ENCODE measurements at regions not wholly inside any gene's neighbourhood (a gene's known extent, or its start where the extent isn't known, plus 50 kb on each side); places are given as distances from the start of the nearest gene placed in this dataset.

DNA sequence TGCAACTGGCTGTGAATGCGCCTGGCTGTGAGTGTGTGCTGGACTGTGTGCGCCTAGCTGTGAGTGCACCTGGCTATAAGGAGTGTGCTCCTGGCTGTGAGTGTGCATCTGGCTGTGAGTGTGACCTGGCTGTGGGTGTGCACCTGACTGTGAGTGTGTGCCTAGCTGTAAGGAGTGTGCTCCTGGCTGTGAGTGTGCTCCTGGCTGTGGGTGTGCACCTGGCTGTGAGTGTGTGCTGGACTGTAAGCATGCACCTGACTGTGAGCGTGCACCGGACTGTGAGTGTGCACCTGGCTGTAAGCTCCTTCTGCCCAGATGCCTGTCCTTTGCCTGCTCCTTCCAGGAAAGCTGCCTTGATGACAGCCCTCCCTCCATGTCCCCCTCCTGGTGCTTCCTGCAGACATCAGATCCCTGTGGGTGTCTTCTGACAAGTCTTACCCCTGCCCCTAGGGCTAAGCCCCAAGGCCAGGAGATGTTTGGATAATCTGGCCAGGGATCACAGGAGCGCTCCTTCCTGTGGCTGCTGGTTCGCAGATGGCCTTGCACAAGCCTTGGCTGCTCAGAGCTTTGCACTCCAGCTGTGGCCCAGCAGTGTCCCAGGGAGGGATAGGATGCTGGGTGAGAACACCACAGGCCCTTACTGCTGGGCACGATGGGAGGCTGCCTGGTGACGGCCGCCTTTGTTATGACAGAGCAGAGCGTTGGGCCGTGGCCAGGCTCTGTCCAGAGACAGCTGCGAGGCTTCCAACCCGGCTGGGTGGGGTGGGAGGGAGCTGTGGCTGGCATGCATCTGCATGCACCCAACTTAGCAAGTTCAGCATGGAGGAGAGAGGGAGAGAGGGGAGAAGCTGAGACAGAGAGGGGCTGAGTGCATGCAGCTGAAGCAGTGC, 89.9 kb downstream of the GLI2 start:
- WGBS (ENCODE audit: low lambda C conversion rate, missing lambda C conversion rate): 45% methylated on average over 13 of the region's 13 CpGs
- H3K9me2 ChIP-seq (replicated peaks; ENCODE audit: insufficient read depth): no peaks in the 10 kb centered on the region
- H3K27me3 ChIP-seq: no peaks in the 10 kb centered on the region
- no peaks in the 10 kb centered on the region for H3K36me3 ChIP-seq (replicated peaks; ENCODE audit: insufficient read depth, low read depth)
- peaks cover 26% of the 10 kb centered on the region for H3K4me1 ChIP-seq (ENCODE audit: insufficient read depth)
- peak overlapping the region; percentile 17 for H3K27ac ChIP-seq
- no peak for TF ChIP-seq EZH2 (IDR thresholded peaks at IDR 0.05; ENCODE audit: borderline replicate concordance)
- TF ChIP-seq EZH2phosphoT487 (IDR thresholded peaks at IDR 0.05; ENCODE audit: low read depth, severe bottlenecking, unreplicated experiment): no peak
- TF ChIP-seq, protein P1, sequence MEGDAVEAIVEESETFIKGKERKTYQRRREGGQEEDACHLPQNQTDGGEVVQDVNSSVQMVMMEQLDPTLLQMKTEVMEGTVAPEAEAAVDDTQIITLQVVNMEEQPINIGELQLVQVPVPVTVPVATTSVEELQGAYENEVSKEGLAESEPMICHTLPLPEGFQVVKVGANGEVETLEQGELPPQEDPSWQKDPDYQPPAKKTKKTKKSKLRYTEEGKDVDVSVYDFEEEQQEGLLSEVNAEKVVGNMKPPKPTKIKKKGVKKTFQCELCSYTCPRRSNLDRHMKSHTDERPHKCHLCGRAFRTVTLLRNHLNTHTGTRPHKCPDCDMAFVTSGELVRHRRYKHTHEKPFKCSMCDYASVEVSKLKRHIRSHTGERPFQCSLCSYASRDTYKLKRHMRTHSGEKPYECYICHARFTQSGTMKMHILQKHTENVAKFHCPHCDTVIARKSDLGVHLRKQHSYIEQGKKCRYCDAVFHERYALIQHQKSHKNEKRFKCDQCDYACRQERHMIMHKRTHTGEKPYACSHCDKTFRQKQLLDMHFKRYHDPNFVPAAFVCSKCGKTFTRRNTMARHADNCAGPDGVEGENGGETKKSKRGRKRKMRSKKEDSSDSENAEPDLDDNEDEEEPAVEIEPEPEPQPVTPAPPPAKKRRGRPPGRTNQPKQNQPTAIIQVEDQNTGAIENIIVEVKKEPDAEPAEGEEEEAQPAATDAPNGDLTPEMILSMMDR (IDR thresholded peaks at IDR 0.05; ENCODE audit: poor library complexity): no peak
- no peaks in the 10 kb centered on the region for H3K9me3 ChIP-seq (ENCODE audit: low read depth)
- no peak overlapping the region for H2AFZ ChIP-seq
- no peak overlapping the region for H3K4me3 ChIP-seq
- DNase-seq (ENCODE audit: low spot score): peak; percentile 60
- H4K20me1 ChIP-seq (ENCODE audit: insufficient read depth, poor library complexity, severe bottlenecking): peaks cover 3% of the 10 kb centered on the region
- H3K4me2 ChIP-seq: peak overlapping the region; percentile 39
- peaks cover 7% of the 10 kb centered on the region for H3K79me2 ChIP-seq

DNA sequence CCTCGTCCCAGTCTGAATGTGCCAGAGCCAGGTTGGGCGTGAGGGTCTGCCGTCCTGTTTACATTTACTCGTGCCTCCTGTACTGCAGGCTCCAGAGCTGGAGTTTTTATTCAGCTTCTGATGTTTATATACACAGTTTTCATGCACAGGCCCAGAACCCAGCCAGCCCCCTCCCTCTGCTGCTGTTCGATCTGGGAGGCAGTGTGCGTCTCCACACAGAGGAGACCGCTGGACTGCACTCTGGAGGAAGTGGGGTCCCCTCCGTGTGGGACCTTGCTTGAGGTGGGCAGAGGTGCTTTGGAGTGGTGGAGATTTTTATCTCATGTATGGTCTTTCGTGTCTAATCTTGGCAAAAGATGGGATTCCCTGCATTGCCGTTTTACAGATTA, 90.6 kb downstream of the GLI2 start:
- no peak overlapping the region for H3K4me3 ChIP-seq
- peaks cover 7% of the 10 kb centered on the region for H3K79me2 ChIP-seq
- H3K9me2 ChIP-seq (replicated peaks; ENCODE audit: insufficient read depth): no peaks in the 10 kb centered on the region
- peak overlapping the region; percentile 57 for H3K27ac ChIP-seq
- DNase-seq (ENCODE audit: low spot score): no peak
- no peaks in the 10 kb centered on the region for H3K36me3 ChIP-seq (replicated peaks; ENCODE audit: insufficient read depth, low read depth)
- H3K9me3 ChIP-seq (ENCODE audit: low read depth): no peaks in the 10 kb centered on the region
- H3K27me3 ChIP-seq: no peaks in the 10 kb centered on the region
- peaks cover 20% of the 10 kb centered on the region for H3K4me1 ChIP-seq (ENCODE audit: insufficient read depth)
- peaks cover 3% of the 10 kb centered on the region for H4K20me1 ChIP-seq (ENCODE audit: insufficient read depth, poor library complexity, severe bottlenecking)
- WGBS (ENCODE audit: low lambda C conversion rate, missing lambda C conversion rate): 50% methylated on average over 10 of the region's 10 CpGs
- peak overlapping the region; percentile 39 for H3K4me2 ChIP-seq
- TF ChIP-seq EZH2 (IDR thresholded peaks at IDR 0.05; ENCODE audit: borderline replicate concordance) (no peak), EZH2phosphoT487 (IDR thresholded peaks at IDR 0.05; ENCODE audit: low read depth, severe bottlenecking, unreplicated experiment) (no peak)
- TF ChIP-seq, protein P1 (IDR thresholded peaks at IDR 0.05; ENCODE audit: poor library complexity): no peak
- H2AFZ ChIP-seq: no peak overlapping the region

DNA sequence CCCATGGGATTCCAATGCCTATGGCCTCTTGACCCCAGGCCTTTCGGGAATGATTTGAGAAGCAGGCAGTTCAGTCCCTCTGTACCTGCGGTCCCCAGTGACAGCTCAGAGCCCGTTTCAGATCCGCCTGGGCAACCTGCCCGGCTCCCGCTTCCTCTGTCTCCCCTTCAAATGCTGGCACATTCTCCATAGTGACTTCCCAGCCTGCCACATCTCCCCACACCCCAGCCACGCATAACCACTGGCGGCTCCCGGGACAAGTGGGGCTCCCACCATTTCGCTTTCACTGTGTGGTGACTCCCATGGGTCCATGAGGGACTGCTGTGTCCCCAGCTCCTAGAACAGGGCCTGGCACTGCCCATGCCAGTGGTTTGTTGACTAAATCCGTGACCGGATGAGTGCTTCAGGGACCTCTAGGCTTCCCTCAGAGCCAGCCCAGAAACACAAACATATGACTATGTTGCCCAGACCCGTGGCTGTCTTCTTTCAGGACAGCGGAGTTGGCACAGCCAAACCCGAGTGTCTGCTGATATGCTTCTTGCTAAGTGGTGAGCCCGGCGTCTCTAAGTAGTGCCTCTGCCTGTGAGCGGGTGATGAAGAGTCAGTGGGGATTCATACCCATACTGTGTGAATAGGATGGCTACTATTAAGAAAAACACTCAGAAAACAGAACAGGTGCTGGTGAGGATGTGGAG, 91.2 kb downstream of the GLI2 start:
- H3K27me3 ChIP-seq: no peaks in the 10 kb centered on the region
- peaks cover 3% of the 10 kb centered on the region for H4K20me1 ChIP-seq (ENCODE audit: insufficient read depth, poor library complexity, severe bottlenecking)
- no peak overlapping the region for H2AFZ ChIP-seq
- TF ChIP-seq, protein P1 (IDR thresholded peaks at IDR 0.05; ENCODE audit: poor library complexity): no peak
- TF ChIP-seq EZH2phosphoT487 (IDR thresholded peaks at IDR 0.05; ENCODE audit: low read depth, severe bottlenecking, unreplicated experiment) (no peak), EZH2 (IDR thresholded peaks at IDR 0.05; ENCODE audit: borderline replicate concordance) (no peak)
- no peak overlapping the region for H3K4me3 ChIP-seq
- H3K9me2 ChIP-seq (replicated peaks; ENCODE audit: insufficient read depth): no peaks in the 10 kb centered on the region
- no peak for DNase-seq (ENCODE audit: low spot score)
- no peak overlapping the region for H3K27ac ChIP-seq
- no peaks in the 10 kb centered on the region for H3K9me3 ChIP-seq (ENCODE audit: low read depth)
- H3K4me2 ChIP-seq: peak overlapping the region; percentile 39
- peaks cover 7% of the 10 kb centered on the region for H3K79me2 ChIP-seq
- H3K36me3 ChIP-seq (replicated peaks; ENCODE audit: insufficient read depth, low read depth): no peaks in the 10 kb centered on the region
- H3K4me1 ChIP-seq (ENCODE audit: insufficient read depth): peaks cover 16% of the 10 kb centered on the region
- 92% methylated on average over 18 of the region's 18 CpGs for WGBS (ENCODE audit: low lambda C conversion rate, missing lambda C conversion rate)
